ENCODE measurements at regions not wholly inside any gene's neighbourhood (a gene's known extent, or its start where the extent isn't known, plus 50 kb on each side); places are given as distances from the start of the nearest gene placed in this dataset.

- H3K27ac ChIP-seq (ENCODE audit: low read depth, low read length), result no peak overlapping the region
- H3K9me3 ChIP-seq (ENCODE audit: low read length), result no peaks in the 10 kb centered on the region
- H3K4me1 ChIP-seq (ENCODE audit: insufficient read depth, low read length), result peaks cover 26% of the 10 kb centered on the region
- H3K36me3 ChIP-seq (ENCODE audit: insufficient read depth, low read length), result no peaks in the 10 kb centered on the region
- no peak overlapping the region for H3K4me3 ChIP-seq (ENCODE audit: low read depth in 1 of 2, low read length in 2 of 2)
- H3K9ac ChIP-seq (ENCODE audit: low read length), result no peak overlapping the region
- no peaks in the 10 kb centered on the region for H3K27me3 ChIP-seq (ENCODE audit: control insufficient read depth in 1 of 2, insufficient read depth in 2 of 2, low read length in 2 of 2)
Observed at GRCh38 chr16:85319208-85319983, 207.1 kb upstream of the CIBAR2 start.

GRCh38 chr16:85319984-85320440 lies 207.7 kb upstream of the CIBAR2 start:
- Histone ChIP-seq H3K4me1 (ENCODE audit: insufficient read depth, low read length) (peaks cover 22% of the 10 kb centered on the region), H3K27me3 (ENCODE audit: control insufficient read depth in 1 of 2, insufficient read depth in 2 of 2, low read length in 2 of 2) (no peaks in the 10 kb centered on the region), H3K27ac (ENCODE audit: low read depth, low read length) (no peak overlapping the region), H3K4me3 (ENCODE audit: low read depth in 1 of 2, low read length in 2 of 2) (no peak overlapping the region), H3K9me3 (ENCODE audit: low read length) (no peaks in the 10 kb centered on the region), H3K9ac (ENCODE audit: low read length) (no peak overlapping the region), H3K36me3 (ENCODE audit: insufficient read depth, low read length) (no peaks in the 10 kb centered on the region)

GRCh38 chr16:85320677-85321385 lies 208.6 kb upstream of the CIBAR2 start:
- Histone ChIP-seq H3K9me3 (ENCODE audit: low read length) (no peaks in the 10 kb centered on the region), H3K36me3 (ENCODE audit: insufficient read depth, low read length) (no peaks in the 10 kb centered on the region), H3K27me3 (ENCODE audit: control insufficient read depth in 1 of 2, insufficient read depth in 2 of 2, low read length in 2 of 2) (no peaks in the 10 kb centered on the region), H3K27ac (ENCODE audit: low read depth, low read length) (no peak overlapping the region), H3K9ac (ENCODE audit: low read length) (no peak overlapping the region), H3K4me1 (ENCODE audit: insufficient read depth, low read length) (peaks cover 22% of the 10 kb centered on the region), H3K4me3 (ENCODE audit: low read depth in 1 of 2, low read length in 2 of 2) (no peak overlapping the region)

DNA sequence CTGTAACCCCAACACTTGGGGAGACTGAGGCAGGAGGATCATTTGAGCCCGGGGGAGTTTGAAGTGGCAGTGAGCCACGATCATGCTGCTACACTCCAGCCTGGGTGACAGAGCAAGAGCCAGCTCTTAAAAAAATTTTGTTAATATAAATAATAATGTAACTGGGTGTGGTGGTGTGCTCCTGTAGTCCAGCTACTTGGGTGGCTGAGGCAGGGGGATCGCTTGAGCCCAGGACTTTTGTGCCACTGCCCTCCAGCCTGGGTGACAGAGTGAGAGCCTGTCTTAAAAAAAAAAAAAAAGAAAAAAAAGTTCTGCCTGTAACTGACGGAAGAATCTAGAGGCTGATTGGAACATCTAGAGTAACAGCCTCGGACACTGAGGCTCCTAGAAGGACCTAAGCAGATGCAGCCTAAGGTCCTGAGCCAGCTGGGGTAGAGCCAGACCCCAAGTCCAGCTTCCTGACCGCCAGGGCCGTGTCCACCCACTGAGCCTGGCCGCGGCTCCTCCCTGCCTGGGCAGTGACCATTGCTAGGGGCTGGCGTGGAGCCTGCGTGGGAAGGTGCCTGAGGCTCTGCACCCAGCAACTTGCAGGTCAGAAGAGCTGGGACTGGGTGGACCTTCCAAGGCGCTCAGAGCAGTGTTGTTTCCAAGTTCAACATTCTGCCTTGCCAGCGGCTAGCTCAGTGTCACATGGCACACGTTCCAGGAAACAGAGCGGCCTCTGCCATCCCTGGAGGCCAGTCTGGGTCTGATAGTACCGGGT lies 209.4 kb upstream of the CIBAR2 start:
- Histone ChIP-seq H3K9ac (ENCODE audit: low read length) (no peak overlapping the region), H3K4me3 (ENCODE audit: low read depth in 1 of 2, low read length in 2 of 2) (peak overlapping the region; percentile 13 to 45)

DNA sequence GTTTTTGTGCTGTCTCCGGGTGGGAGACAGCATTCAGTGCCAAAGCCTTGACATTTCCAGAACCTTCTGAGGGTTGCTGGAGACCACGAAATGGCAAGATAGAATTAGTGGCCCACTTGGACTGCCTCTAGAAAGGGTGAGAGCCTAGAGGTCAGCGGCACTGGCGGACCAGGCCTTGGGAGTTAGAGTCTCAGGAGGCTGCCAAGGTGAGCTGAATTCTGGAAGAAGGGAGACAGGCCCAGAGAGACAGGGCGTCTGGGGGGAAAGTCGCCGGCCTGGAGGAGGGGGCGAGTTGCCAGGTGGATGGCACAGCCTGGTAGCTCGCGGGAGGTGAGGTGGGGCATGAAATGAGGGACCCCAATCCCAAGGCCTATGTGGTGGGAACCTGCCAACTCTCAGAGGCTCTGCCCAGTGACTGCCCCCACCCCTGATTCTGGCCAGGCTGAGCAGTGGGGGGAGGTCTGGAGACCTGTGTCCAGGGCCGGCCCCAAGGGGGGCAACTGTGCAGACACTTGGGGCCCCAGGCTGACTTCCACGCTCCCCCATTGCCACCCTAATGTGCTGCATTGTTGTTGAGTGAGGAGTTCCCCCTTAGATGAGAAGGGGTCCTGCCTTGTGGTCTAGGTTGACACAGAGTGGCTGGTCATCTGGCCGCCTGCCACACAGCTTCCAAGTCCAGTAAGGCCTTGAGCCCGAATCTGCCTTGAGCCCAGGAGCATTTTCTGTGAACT lies 211.1 kb upstream of the CIBAR2 start:
- Histone ChIP-seq H3K27ac (ENCODE audit: low read depth, low read length) (no peak overlapping the region), H3K4me1 (ENCODE audit: insufficient read depth, low read length) (peaks cover 26% of the 10 kb centered on the region), H3K4me3 (ENCODE audit: low read depth in 1 of 2, low read length in 2 of 2) (no peak overlapping the region), H3K36me3 (ENCODE audit: insufficient read depth, low read length) (no peaks in the 10 kb centered on the region), H3K9ac (ENCODE audit: low read length) (no peak overlapping the region), H3K9me3 (ENCODE audit: low read length) (no peaks in the 10 kb centered on the region), H3K27me3 (ENCODE audit: control insufficient read depth in 1 of 2, insufficient read depth in 2 of 2, low read length in 2 of 2) (peaks cover 0 to 6% of the 10 kb centered on the region in 2 donors)

More for the DNA sequence above, 209.4 kb upstream of the CIBAR2 start:
- Histone ChIP-seq H3K9me3 (ENCODE audit: low read length) (no peaks in the 10 kb centered on the region), H3K27ac (ENCODE audit: low read depth, low read length) (peak overlapping the region; percentile 80), H3K4me1 (ENCODE audit: insufficient read depth, low read length) (peaks cover 22% of the 10 kb centered on the region), H3K36me3 (ENCODE audit: insufficient read depth, low read length) (no peaks in the 10 kb centered on the region), H3K27me3 (ENCODE audit: control insufficient read depth in 1 of 2, insufficient read depth in 2 of 2, low read length in 2 of 2) (no peaks in the 10 kb centered on the region)

- no peak overlapping the region for H3K9ac ChIP-seq (ENCODE audit: low read length)
- H3K9me3 ChIP-seq (ENCODE audit: low read length), result no peaks in the 10 kb centered on the region
- H3K27ac ChIP-seq (ENCODE audit: low read depth, low read length), result no peak overlapping the region
- H3K27me3 ChIP-seq (ENCODE audit: control insufficient read depth in 1 of 2, insufficient read depth in 2 of 2, low read length in 2 of 2), result peaks cover 0 to 6% of the 10 kb centered on the region in 2 donors
- H3K4me3 ChIP-seq (ENCODE audit: low read depth in 1 of 2, low read length in 2 of 2), result no peak overlapping the region
- H3K36me3 ChIP-seq (ENCODE audit: insufficient read depth, low read length), result no peaks in the 10 kb centered on the region
- peaks cover 31% of the 10 kb centered on the region for H3K4me1 ChIP-seq (ENCODE audit: insufficient read depth, low read length)
Observed at GRCh38 chr16:85323961-85324253, 211.6 kb upstream of the CIBAR2 start.

DNA sequence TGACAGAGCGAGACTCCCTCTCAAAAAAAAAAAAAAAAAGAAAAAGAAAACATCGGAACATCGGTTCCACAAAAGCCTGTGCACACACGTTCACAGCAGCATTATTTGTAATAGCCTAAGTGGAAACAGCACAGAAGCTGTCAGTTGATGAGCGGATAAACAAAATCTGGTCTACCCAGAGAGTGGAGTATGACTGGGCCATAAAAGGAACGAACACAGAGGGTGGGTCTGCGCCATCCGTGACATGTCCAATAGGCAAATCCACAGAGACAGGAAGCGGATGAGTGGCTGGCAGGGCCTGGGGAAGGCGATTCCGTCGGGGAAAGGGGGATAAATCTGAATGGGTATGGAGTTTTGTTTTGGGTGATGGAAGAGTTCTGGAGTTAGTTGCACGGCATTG lies 212.2 kb upstream of the CIBAR2 start:
- Histone ChIP-seq H3K9ac (ENCODE audit: low read length) (no peak overlapping the region), H3K9me3 (ENCODE audit: low read length) (no peaks in the 10 kb centered on the region), H3K4me1 (ENCODE audit: insufficient read depth, low read length) (peaks cover 31% of the 10 kb centered on the region), H3K36me3 (ENCODE audit: insufficient read depth, low read length) (no peaks in the 10 kb centered on the region), H3K4me3 (ENCODE audit: low read depth in 1 of 2, low read length in 2 of 2) (no peak overlapping the region), H3K27me3 (ENCODE audit: control insufficient read depth in 1 of 2, insufficient read depth in 2 of 2, low read length in 2 of 2) (peaks cover 0 to 6% of the 10 kb centered on the region in 2 donors), H3K27ac (ENCODE audit: low read depth, low read length) (no peak overlapping the region)

DNA sequence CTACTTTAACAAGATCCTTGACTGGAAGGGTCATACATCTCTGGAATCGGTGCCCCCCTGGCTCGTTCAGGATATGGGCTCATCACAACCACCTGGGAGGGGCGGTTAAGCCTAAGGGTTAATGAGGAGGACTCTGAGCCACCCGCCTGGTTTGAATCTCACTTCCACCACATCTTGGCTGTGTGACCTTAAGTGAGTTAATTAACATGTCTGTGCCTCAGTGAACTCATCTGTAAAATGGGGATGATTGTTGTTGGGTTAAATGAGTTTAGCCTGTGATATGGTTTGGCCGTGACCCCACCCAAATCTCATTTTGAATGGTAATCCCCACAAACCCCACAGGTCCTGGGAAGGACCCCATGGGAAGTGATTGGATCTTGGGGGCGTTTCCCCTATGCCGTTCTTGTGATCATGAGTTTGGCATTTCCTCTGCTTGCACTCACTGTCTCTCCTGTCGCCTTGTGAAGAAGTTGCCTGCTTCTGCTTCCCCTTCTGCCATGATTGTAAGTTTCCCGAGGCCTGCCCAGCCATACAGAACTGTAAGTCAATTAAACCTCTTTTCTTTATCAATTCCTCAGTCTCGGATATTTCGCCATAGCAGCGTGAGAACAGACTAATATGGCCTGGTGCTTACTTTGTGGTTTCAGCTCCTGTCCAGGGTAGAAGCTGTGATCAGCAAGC lies 214.0 kb upstream of the CIBAR2 start:
- Histone ChIP-seq H3K4me1 (ENCODE audit: insufficient read depth, low read length) (peaks cover 30% of the 10 kb centered on the region), H3K27ac (ENCODE audit: low read depth, low read length) (no peak overlapping the region)

GRCh38 chr16:85326794-85327181 lies 214.5 kb upstream of the CIBAR2 start:
- Histone ChIP-seq H3K4me1 (ENCODE audit: insufficient read depth, low read length) (peaks cover 25% of the 10 kb centered on the region), H3K9me3 (ENCODE audit: low read length) (no peaks in the 10 kb centered on the region), H3K27me3 (ENCODE audit: control insufficient read depth in 1 of 2, insufficient read depth in 2 of 2, low read length in 2 of 2) (peaks cover 0 to 6% of the 10 kb centered on the region in 2 donors), H3K4me3 (ENCODE audit: low read depth in 1 of 2, low read length in 2 of 2) (no peak overlapping the region), H3K36me3 (ENCODE audit: insufficient read depth, low read length) (no peaks in the 10 kb centered on the region), H3K9ac (ENCODE audit: low read length) (no peak overlapping the region), H3K27ac (ENCODE audit: low read depth, low read length) (no peak overlapping the region)

More for the DNA sequence above, 214.0 kb upstream of the CIBAR2 start:
- no peak overlapping the region for H3K9ac ChIP-seq (ENCODE audit: low read length)
- H3K36me3 ChIP-seq (ENCODE audit: insufficient read depth, low read length), result no peaks in the 10 kb centered on the region
- H3K27me3 ChIP-seq (ENCODE audit: control insufficient read depth in 1 of 2, insufficient read depth in 2 of 2, low read length in 2 of 2), result peaks cover 0 to 6% of the 10 kb centered on the region in 2 donors
- no peaks in the 10 kb centered on the region for H3K9me3 ChIP-seq (ENCODE audit: low read length)
- no peak overlapping the region for H3K4me3 ChIP-seq (ENCODE audit: low read depth in 1 of 2, low read length in 2 of 2)

DNA sequence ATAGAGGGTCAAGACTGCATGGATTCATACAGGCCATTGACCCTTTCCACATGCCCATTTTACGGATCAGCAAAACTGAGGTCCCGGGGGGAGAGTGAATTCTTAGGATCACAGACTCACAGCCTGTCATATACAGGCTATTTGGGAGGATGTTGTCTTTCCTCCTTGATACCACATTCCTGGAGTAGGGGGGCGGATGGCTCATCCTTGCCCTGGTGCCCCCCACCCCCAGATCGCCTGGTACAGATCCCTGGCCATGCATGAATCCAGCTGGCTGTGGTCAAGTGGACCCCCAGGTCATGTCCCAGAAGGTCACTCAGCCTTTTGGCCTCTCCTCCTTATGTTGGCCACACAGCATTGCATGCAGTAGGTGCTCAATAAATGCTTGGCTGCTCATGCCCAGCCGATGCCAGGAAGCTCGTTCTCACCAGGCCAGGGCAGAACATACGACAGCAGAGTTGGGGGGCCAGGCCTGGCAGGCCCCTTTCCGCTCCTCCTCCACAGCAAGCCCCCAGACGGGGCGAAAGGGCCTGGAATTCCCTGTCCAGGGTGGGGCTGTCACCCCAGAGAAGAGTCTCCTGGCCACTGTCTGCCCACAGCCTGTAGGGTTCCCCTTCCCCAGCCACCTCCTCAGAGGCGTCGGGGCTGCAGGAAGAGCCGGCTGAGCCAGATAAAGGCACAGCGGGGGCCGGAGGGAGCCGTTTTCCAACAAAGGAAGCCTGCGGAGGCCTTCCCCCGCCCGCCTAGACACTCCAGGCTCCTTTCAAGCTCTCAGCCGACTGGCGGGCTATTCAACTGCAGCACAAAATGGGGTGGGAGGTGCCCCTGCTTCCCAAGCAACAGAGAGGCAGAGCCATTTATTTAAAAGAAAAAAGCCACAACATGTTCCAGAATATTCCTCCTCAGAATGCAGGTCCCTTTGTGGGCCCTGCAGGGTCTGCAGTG lies 215.7 kb upstream of the CIBAR2 start:
- Histone ChIP-seq H3K27ac (ENCODE audit: low read depth, low read length) (peak overlapping the region; percentile 37), H3K36me3 (ENCODE audit: insufficient read depth, low read length) (no peaks in the 10 kb centered on the region), H3K4me1 (ENCODE audit: insufficient read depth, low read length) (peaks cover 16% of the 10 kb centered on the region), H3K9ac (ENCODE audit: low read length) (no peak overlapping the region), H3K4me3 (ENCODE audit: low read depth in 1 of 2, low read length in 2 of 2) (no peak overlapping the region), H3K9me3 (ENCODE audit: low read length) (no peaks in the 10 kb centered on the region), H3K27me3 (ENCODE audit: control insufficient read depth in 1 of 2, insufficient read depth in 2 of 2, low read length in 2 of 2) (peaks cover 0 to 6% of the 10 kb centered on the region in 2 donors)
